ENCODE measurements at regions not wholly inside any gene's neighbourhood (a gene's known extent, or its start where the extent isn't known, plus 50 kb on each side); places are given as distances from the start of the nearest gene placed in this dataset.

- TF ChIP-seq CTCF (conservative IDR thresholded peaks at IDR 0.05; ENCODE audit: low read depth in 2 of 2) = no peak
- TF ChIP-seq EZH2phosphoT487 (IDR thresholded peaks at IDR 0.05; ENCODE audit: unreplicated experiment) = no peak
- TF ChIP-seq POLR2AphosphoS5 (IDR thresholded peaks at IDR 0.05; ENCODE audit: low read depth) = no peak
Measured at GRCh38 chr21:16634515-16634914, 878.3 kb upstream of the CXADR start.

All from GM23338 (cell line).